Spinal cord (tissue), 9 donors: ENCODE measurements at regions not wholly inside any gene's neighbourhood (a gene's known extent, or its start where the extent isn't known, plus 50 kb on each side); places are given as distances from the start of the nearest gene placed in this dataset.

Source experiments
- DNase-seq, 6 donors: peaks; one replicate each; pipeline versions ENCODE4 v3.0.0 to v3.0.0-alpha.2; 2013 to 2015; ENCODE audit warnings: low spot score in 6 of 6, low read depth in 4 of 6
- H3K27ac ChIP-seq: one replicate; pipeline ENCODE4 v1.5.1; 2013; ENCODE audit warnings: low read depth, low read length, control low read depth
- H3K27me3 ChIP-seq: one replicate; pipeline ENCODE4 v1.6.1; 2013; ENCODE audit warnings: low read length; ENCODE audit not compliant: control insufficient read depth, insufficient read depth
- H3K36me3 ChIP-seq: one replicate; pipeline ENCODE4 v1.6.1; 2013; ENCODE audit warnings: low read length; ENCODE audit not compliant: control insufficient read depth, insufficient read depth
- H3K4me1 ChIP-seq: one replicate; pipeline ENCODE4 v1.6.1; 2013; ENCODE audit warnings: low read length; ENCODE audit not compliant: control insufficient read depth, insufficient read depth
- H3K4me3 ChIP-seq: one replicate; pipeline ENCODE4 v1.5.1; 2013; ENCODE audit warnings: low read depth, low read length, control low read depth
- H3K9me3 ChIP-seq: one replicate; pipeline ENCODE4 v1.6.1; 2013; ENCODE audit warnings: low read length; ENCODE audit not compliant: control insufficient read depth, insufficient read depth
- WGBS: methylation state at CpG from one replicate; pipeline ENCODE4 v1.1.5; 2013; ENCODE audit warnings: missing lambda C conversion rate; ENCODE audit not compliant: insufficient coverage; 5-methylcytosine and 5-hydroxymethylcytosine counted together
- donor health status: healthy.

- DNase-seq = no peak
- no CpG with 5 or more reads among the region's 4 CpGs for WGBS
These were observed 450.0 kb upstream of the EPHA3 start for GRCh38 chr3:88657459-88657858.

GRCh38 chr3:88661433-88661824, 446.0 kb upstream of the EPHA3 start:
- Histone ChIP-seq H3K9me3 (no peaks in the 10 kb centered on the region), H3K27me3 (no peaks in the 10 kb centered on the region), H3K4me3 (no peak overlapping the region), H3K4me1 (no peaks in the 10 kb centered on the region), H3K36me3 (no peaks in the 10 kb centered on the region), H3K27ac (no peak overlapping the region)
- WGBS = no CpG with 5 or more reads among the region's 3 CpGs
- peak in 1 of 6 donors; percentile 41 for DNase-seq

More at GRCh38 chr3:88657459-88657858, 450.0 kb upstream of the EPHA3 start:
- H3K36me3 ChIP-seq = no peaks in the 10 kb centered on the region
- H3K9me3 ChIP-seq = no peaks in the 10 kb centered on the region
- H3K27me3 ChIP-seq = no peaks in the 10 kb centered on the region
- no peak overlapping the region for H3K27ac ChIP-seq
- no peaks in the 10 kb centered on the region for H3K4me1 ChIP-seq
- H3K4me3 ChIP-seq = no peak overlapping the region

- Histone ChIP-seq H3K27ac (no peak overlapping the region), H3K4me3 (no peak overlapping the region)
- WGBS = 80% methylated on average over 1 of the region's 2 CpGs
These were observed 439.2 kb upstream of the EPHA3 start for GRCh38 chr3:88668180-88668579.

GRCh38 chr3:88671573-88671972, 435.8 kb upstream of the EPHA3 start:
- whole genome bisulfite sequencing = 59% methylated on average over 2 of the region's 3 CpGs
- DNase-seq = peak in 2 of 6 donors; percentile 21 to 47
- no peak overlapping the region for H3K4me3 ChIP-seq
- H3K36me3 ChIP-seq = no peaks in the 10 kb centered on the region
- no peak overlapping the region for H3K27ac ChIP-seq
- no peaks in the 10 kb centered on the region for H3K4me1 ChIP-seq
- no peaks in the 10 kb centered on the region for H3K9me3 ChIP-seq
- H3K27me3 ChIP-seq = no peaks in the 10 kb centered on the region

More at GRCh38 chr3:88668180-88668579, 439.2 kb upstream of the EPHA3 start:
- peak in 1 of 6 donors; percentile 27 for DNase-seq
- Histone ChIP-seq H3K27me3 (no peaks in the 10 kb centered on the region), H3K4me1 (no peaks in the 10 kb centered on the region), H3K9me3 (no peaks in the 10 kb centered on the region), H3K36me3 (no peaks in the 10 kb centered on the region)

GRCh38 chr3:88677298-88677697, 430.1 kb upstream of the EPHA3 start:
- Histone ChIP-seq H3K27me3 (no peaks in the 10 kb centered on the region), H3K4me1 (no peaks in the 10 kb centered on the region), H3K9me3 (peaks cover 1% of the 10 kb centered on the region), H3K4me3 (no peak overlapping the region), H3K27ac (no peak overlapping the region), H3K36me3 (no peaks in the 10 kb centered on the region)
- no CpG with 5 or more reads among the region's 1 CpG for WGBS
- no peak for DNase-seq

- Histone ChIP-seq H3K4me1 (no peaks in the 10 kb centered on the region), H3K27me3 (no peaks in the 10 kb centered on the region), H3K9me3 (peaks cover 1% of the 10 kb centered on the region), H3K4me3 (no peak overlapping the region), H3K36me3 (no peaks in the 10 kb centered on the region), H3K27ac (no peak overlapping the region)
- DNase-seq = no peak
- 100% methylated on average over 2 of the region's 3 CpGs for WGBS
These were observed 428.7 kb upstream of the EPHA3 start for GRCh38 chr3:88678747-88679146.

GRCh38 chr3:88690287-88690686, 417.1 kb upstream of the EPHA3 start:
- 100% methylated on average over 3 of the region's 3 CpGs for WGBS
- no peaks in the 10 kb centered on the region for H3K9me3 ChIP-seq
- no peaks in the 10 kb centered on the region for H3K36me3 ChIP-seq
- H3K27me3 ChIP-seq = no peaks in the 10 kb centered on the region
- no peak for DNase-seq
- H3K4me3 ChIP-seq = no peak overlapping the region
- no peak overlapping the region for H3K27ac ChIP-seq
- no peaks in the 10 kb centered on the region for H3K4me1 ChIP-seq

- H3K36me3 ChIP-seq = no peaks in the 10 kb centered on the region
- no peak overlapping the region for H3K27ac ChIP-seq
- no peaks in the 10 kb centered on the region for H3K4me1 ChIP-seq
- no peak overlapping the region for H3K4me3 ChIP-seq
- H3K27me3 ChIP-seq = no peaks in the 10 kb centered on the region
- WGBS = 83% methylated on average over 1 of the region's 3 CpGs
- DNase-seq = no peak
- no peaks in the 10 kb centered on the region for H3K9me3 ChIP-seq
These were observed 416.3 kb upstream of the EPHA3 start for GRCh38 chr3:88691081-88691480.

GRCh38 chr3:88703501-88704059, 403.8 kb upstream of the EPHA3 start:
- H3K4me1 ChIP-seq = no peaks in the 10 kb centered on the region
- no peaks in the 10 kb centered on the region for H3K36me3 ChIP-seq
- H3K4me3 ChIP-seq = no peak overlapping the region
- H3K27ac ChIP-seq = no peak overlapping the region
- no peaks in the 10 kb centered on the region for H3K27me3 ChIP-seq
- no peak for DNase-seq
- no peaks in the 10 kb centered on the region for H3K9me3 ChIP-seq
- no CpG with 5 or more reads among the region's 3 CpGs for WGBS

- peak in 1 of 6 donors; percentile 60 for DNase-seq
- no CpG with 5 or more reads among the region's 3 CpGs for WGBS
- Histone ChIP-seq H3K27me3 (no peaks in the 10 kb centered on the region), H3K27ac (no peak overlapping the region), H3K4me3 (no peak overlapping the region), H3K9me3 (no peaks in the 10 kb centered on the region), H3K4me1 (no peaks in the 10 kb centered on the region), H3K36me3 (no peaks in the 10 kb centered on the region)
These were observed 403.1 kb upstream of the EPHA3 start for GRCh38 chr3:88704338-88704737.
